ENCODE measurements at regions not wholly inside any gene's neighbourhood (a gene's known extent, or its start where the extent isn't known, plus 50 kb on each side); places are given as distances from the start of the nearest gene placed in this dataset.
"Not testable (repeated sequence)": the region's sequence is repeated elsewhere in the genome, so short reads cannot be mapped to it uniquely, and the experiment has no call there.

DNA sequence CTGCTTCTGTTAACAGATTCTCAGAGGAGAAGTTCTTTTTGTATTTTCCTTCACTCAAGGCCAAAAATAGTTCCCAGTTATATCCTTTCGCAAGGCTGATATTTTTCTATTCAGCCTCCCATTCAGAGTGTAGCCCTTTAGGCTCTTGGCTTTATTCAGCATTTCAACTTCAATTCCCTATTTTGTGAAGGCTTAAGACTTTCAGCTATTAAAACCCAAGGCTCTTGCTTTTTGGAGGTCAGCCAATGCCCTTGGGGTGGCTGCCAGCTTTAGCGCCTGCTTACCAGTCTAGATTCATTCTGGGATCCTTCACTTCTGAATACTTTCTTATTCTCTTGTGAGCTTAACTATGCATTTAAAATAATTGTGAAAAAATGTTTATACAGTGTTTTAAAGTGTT is 57.3 kb upstream of the ADGRA3 start:
- DNase-seq, result no peak

DNA sequence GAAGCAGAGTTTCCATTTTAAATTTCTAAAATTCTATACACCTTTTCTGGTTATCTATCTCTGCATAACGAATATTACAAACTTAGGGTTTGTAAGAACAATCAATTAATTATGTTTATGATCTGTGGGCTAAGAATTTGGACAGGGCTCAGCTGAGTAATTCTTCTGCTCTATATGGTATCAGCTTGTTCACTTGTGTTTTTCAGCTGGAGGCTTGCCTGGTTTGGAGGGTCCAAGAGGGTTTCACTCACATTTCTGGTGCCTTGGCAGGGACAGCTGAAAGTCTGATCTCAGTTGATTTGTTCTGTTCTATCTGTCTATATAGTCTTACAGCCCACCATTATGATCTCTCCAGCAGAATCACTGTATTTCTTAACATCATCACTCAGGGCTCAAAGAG is 57.8 kb upstream of the ADGRA3 start:
- DNase-seq, result no peak

- DNase-seq, result no peak
These were observed 58.6 kb upstream of the ADGRA3 start for GRCh38 chr4:22574424-22574823.

DNA sequence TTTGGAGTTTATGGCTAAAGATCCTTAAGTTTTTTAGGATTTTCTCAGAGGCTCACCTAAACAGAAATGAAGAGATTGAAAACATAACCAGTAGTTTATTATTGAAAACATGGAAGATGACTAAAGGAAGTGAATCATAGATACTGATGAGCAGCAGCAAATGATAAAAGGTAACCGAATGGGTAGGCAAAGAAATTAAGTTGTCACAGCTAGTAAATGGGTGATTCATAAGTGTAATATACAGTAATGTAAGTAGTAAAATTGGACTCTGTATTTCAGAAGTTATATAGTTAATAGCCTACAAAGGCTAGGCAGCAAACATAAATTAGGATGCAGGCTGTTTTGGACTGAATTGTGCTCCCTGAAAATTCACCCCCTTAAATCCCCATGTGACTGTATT is 59.0 kb upstream of the ADGRA3 start:
- no peak for DNase-seq

DNA sequence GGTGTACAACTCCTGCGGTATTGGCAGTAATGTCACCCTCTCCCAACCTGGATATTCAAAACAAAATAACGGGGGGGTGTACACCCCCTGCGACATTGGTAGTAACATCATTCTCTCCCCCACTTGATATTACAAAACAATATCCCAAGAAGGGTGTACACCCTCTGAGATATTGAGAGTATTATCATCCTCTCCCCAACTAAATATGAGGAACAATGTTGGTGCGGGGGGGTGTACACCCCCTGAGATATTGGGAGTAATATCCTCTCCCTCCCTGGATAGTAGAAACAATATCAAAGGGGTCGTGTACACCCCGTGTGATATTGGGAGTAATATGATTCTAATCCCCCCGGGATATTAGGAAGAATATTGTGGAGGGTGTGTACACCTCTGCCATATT is 71.4 kb upstream of the ADGRA3 start:
- DNase-seq, result no peak

DNA sequence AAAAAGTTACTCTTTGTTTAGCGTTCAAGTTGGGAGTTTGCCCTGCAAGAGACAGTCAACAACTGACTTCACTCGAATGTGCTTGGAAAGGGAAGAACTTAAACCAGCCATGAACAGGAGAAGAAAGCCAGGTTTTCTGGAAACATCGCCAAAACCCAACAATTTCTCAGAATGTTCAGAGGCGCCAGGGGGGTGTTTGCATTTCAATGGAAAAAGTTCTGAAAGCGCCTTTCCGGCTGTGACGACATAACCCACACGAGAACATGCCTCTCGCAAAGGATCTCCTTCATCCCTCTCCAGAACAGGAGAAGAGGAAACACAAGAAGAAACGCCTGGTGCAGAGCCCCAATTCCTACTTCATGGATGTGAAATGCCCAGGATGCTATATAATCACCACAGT is 78.1 kb upstream of the ADGRA3 start:
- no peak for DNase-seq

DNA sequence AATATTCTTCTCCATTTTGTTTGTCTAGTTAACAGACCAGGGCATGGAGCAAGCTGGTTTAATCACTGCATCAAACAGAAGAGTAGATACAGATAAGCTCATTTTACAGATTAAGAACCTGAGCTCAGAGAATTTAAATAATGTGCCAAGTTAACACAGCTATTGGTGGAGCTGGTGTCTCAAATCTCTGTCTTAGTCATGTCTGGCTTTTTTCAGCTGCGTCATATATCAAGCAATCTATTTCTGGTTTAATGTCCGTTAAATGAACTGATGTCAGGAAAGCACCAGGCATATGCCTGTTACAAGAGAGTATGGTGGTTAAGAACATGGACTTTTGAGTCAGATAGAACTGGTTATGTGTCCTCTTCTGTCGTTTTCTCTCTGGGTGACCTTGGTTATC is 79.8 kb upstream of the ADGRA3 start:
- DNase-seq, result peak; percentile 63

DNA sequence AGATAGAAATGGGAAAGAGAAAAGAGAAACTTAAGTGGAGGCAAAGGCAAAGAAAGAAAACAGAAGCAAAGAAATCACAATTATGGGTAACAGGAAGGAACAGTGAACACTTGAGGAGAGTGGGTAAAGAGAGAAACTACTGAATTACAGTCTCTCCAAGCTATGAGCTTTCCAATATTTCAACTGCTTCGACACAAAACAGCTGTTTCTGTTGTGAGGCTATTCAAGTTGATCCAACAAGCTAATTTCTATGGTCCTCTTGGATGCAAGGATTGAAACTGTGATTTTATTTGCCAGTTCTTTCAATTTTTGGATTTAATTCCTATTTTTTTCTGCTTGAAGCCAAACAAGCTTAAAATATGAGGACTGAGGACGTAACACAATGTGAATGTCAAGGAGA is 80.5 kb upstream of the ADGRA3 start:
- DNase-seq, result no peak

- no peak for DNase-seq
These were observed 81.6 kb upstream of the ADGRA3 start for GRCh38 chr4:22597471-22597870.

DNA sequence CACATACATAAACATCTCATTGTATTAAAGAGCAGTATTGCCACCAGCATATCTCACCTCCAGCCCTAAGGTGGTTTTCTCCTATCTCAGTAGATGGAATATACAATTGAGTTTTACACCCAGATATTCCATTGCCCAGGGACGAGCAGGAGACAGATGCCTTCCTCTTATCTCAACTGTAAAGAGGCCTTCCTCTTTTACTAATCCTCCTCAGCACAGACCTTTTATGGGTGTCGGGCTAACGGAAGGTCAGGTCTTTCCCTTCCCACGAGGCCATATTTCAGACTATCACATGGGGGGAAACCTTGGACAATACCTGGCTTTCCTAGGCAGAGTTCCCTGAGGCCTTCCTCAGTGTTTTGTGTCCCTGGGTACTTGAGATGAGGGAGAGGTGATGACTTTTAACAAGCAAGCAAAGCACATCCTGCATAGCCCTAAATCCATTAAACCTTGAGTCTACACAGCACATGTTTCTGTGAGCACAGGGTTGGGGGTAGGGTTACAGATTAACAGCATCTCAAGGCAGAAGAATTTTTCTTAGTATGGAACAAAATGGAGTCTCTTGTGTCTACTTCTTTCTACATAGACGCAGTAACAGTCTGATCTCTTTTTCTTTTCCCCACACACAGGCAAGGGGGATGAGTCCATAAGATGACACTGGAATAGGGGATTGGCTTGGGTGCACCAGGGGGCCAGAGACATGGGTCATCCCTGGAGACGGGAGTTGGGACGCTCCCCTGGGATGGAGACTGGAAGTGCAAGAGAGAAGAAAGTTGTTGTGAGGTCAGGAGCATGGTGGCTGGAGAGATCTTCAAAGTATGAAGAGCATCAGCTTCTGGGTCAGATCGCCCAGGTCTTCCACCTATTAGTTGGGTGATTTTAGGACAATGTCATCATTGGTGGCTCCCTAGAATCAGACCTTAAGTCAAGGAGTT is 82.5 kb upstream of the ADGRA3 start:
- DNase-seq, result peak; percentile 61

DNA sequence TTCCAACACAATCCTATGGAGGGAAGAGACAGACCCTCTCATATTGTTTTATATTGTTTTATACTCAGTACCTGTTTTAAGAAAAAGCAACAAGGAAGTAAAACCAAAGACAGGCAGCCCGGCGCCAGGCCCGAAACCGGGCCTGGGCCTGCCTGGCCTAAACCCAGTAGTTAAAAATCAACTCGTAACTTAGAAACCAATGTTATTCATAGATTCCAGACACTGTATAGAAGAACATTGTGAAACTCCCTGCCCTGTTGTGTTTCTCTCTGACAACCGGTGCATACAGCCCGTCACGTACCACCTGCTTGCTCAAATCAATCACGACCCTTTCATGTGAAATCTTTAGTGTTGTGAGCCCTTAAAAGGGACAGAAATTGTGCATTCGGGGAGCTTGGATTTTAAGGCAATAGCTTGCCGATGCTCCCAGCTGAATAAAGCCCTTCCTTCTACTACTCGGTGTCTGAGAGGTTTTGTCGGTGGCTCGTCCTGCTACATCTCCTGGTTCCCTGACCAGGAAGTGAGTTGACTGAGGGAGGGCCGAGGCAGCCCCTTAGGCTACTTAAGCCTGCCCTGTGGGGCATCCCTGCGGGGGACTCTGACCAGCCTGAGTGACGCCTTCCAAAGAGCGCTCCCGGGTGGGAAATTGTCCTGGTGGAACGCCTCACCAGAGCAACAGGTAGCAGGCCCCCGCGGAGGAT is 83.5 kb upstream of the ADGRA3 start:
- DNase-seq, result not testable (repeated sequence)

DNA sequence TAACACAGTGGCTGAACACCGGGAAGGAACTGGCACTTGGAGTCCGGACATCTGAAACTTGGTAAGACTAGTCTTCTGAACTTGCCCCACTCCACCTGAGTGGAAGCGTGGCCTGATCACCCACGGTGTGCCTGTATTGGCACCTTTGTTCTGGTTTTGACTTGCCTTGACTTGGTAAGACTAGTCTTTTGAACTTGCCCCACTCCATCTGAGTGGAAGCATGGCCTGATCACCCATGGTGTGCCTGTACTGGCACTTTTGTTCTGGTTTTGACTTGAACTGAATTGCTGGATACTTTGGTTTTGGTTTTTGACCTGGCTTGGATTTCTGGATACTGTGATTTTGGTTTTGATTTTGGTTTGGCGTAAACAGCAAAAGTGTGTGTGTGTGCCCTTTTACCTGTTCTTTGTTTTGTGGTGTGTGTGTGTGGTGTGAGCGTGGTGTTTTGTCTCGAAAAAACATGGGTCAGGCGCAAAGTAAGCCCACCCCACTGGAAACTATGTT is 84.1 kb upstream of the ADGRA3 start:
- DNase-seq, result not testable (repeated sequence)

DNA sequence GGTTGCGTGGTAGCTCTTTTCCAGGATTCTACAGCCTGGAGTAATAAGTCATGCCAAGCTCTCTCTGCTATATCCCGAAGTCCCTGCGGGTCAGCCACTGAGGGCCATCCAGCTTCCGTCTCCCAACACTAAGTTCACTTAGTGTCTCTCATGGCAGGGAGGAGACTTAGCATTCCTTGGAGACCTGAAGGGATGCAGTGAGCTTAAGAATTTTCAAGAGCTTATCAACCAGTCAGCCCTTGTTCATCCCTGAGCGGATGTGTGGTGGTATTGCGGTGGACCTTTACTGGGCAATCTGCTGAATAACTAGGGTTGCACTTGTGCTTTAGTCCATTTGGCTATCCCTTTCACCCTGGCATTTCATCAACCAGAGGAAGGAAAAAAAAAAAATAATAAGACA is 85.8 kb upstream of the ADGRA3 start:
- DNase-seq, result not testable (repeated sequence)

GRCh38 chr4:22607382-22607781 is 85.4 kb upstream of the GBA3 start:
- peak; percentile 88 for DNase-seq

- not testable (repeated sequence) for DNase-seq
These were observed 82.7 kb upstream of the GBA3 start for GRCh38 chr4:22609951-22610525.

GRCh38 chr4:22614114-22614513 is 78.6 kb upstream of the GBA3 start:
- no peak for DNase-seq

DNA sequence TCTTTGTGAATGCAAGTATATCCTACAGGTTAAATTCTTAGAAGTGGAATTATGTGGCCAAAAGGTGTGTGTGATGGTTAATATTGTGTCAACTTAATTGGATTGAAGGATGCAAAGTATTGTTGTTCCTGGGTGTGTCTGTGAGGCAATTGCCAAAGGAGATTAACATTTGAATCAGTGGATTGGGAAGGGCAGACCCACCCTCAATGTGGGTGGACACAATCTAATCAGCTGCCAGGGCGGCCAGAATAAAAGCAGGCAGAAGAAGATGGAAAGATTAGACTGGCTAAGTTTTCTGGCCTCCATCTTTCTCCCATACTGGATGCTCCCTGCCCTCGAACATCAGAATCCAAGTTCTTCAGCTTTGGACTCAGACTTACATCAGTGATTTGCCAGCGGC is 76.2 kb upstream of the GBA3 start:
- no peak for DNase-seq

- not testable (repeated sequence) for DNase-seq
These were observed 72.6 kb upstream of the GBA3 start for GRCh38 chr4:22620144-22620543.

GRCh38 chr4:22621970-22622369 is 70.8 kb upstream of the GBA3 start:
- not testable (repeated sequence) for DNase-seq

- DNase-seq, result not testable (repeated sequence)
These were observed 68.7 kb upstream of the GBA3 start for GRCh38 chr4:22624002-22624401.

- DNase-seq, result no peak
These were observed 67.4 kb upstream of the GBA3 start for GRCh38 chr4:22625311-22625710.

DNA sequence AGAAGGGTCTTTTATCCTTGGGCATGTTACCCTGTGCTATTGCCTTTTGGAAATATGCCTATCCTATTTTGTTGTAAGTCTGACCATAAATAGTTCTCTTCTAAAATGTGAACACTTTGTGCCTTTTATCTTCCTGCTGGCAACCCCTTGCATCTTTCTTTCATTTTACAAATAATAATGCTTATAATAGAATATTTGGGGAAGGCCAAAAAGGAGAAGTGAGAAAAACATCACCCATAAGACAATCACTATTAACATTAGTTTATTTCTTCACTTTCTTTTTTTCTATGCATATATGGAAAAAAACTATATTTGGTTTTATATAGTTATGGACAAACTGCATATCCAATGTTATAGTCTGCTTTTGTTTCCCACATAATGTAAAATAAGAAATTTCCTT is 64.9 kb upstream of the GBA3 start:
- not testable (repeated sequence) for DNase-seq

- DNase-seq, result not testable (repeated sequence)
These were observed 62.4 kb upstream of the GBA3 start for GRCh38 chr4:22630161-22630975.

Data from OCI-M1 (cell line).